ENCODE measurements at regions not wholly inside any gene's neighbourhood (a gene's known extent, or its start where the extent isn't known, plus 50 kb on each side); places are given as distances from the start of the nearest gene placed in this dataset.
"Not testable (repeated sequence)": the region's sequence is repeated elsewhere in the genome, so short reads cannot be mapped to it uniquely, and the experiment has no call there.

GRCh38 chr13:34166406-34166805 is 348.5 kb downstream of the RFC3 start:
- no peak for DNase-seq (ENCODE audit: low read depth)

- DNase-seq (ENCODE audit: low read depth) = no peak
These were observed 349.4 kb downstream of the RFC3 start for GRCh38 chr13:34167347-34167746.

- no peak for DNase-seq (ENCODE audit: low read depth)
These were observed 354.1 kb downstream of the RFC3 start for GRCh38 chr13:34172048-34172447.

GRCh38 chr13:34174671-34175145 is 356.8 kb downstream of the RFC3 start:
- DNase-seq (ENCODE audit: low read depth) = peak; percentile 51

GRCh38 chr13:34175551-34175950 is 357.6 kb downstream of the RFC3 start:
- DNase-seq (ENCODE audit: low read depth) = no peak

- DNase-seq (ENCODE audit: low read depth) = no peak
These were observed 358.7 kb downstream of the RFC3 start for GRCh38 chr13:34176633-34177032.

- DNase-seq (ENCODE audit: low read depth) = no peak
These were observed 361.5 kb downstream of the RFC3 start for GRCh38 chr13:34179481-34179880.

- DNase-seq (ENCODE audit: low read depth) = no peak
These were observed 362.0 kb downstream of the RFC3 start for GRCh38 chr13:34179927-34180326.

- DNase-seq (ENCODE audit: low read depth) = not testable (repeated sequence)
These were observed 363.3 kb downstream of the RFC3 start for GRCh38 chr13:34181256-34181655.

GRCh38 chr13:34189946-34190345 is 372.0 kb downstream of the RFC3 start:
- DNase-seq (ENCODE audit: low read depth) = no peak

GRCh38 chr13:34201050-34201913 is 383.3 kb downstream of the RFC3 start:
- peak; percentile 84 for DNase-seq (ENCODE audit: low read depth)

- DNase-seq (ENCODE audit: low read depth) = peak; percentile 64
These were observed 389.4 kb downstream of the RFC3 start for GRCh38 chr13:34207334-34207733.

- peak; percentile 19 for DNase-seq (ENCODE audit: low read depth)
These were observed 389.9 kb downstream of the RFC3 start for GRCh38 chr13:34207872-34208271.

GRCh38 chr13:34208336-34208735 is 390.4 kb downstream of the RFC3 start:
- DNase-seq (ENCODE audit: low read depth) = peak; percentile 33

GRCh38 chr13:34210341-34210740 is 392.4 kb downstream of the RFC3 start:
- DNase-seq (ENCODE audit: low read depth) = no peak

- no peak for DNase-seq (ENCODE audit: low read depth)
These were observed 396.7 kb downstream of the RFC3 start for GRCh38 chr13:34214686-34215085.

- DNase-seq (ENCODE audit: low read depth) = no peak
These were observed 398.3 kb downstream of the RFC3 start for GRCh38 chr13:34216256-34216655.

- DNase-seq (ENCODE audit: low read depth) = no peak
These were observed 399.5 kb downstream of the RFC3 start for GRCh38 chr13:34217343-34218025.

- DNase-seq (ENCODE audit: low read depth) = no peak
These were observed 406.0 kb downstream of the RFC3 start for GRCh38 chr13:34223984-34224383.

GRCh38 chr13:34224877-34225276 is 406.9 kb downstream of the RFC3 start:
- DNase-seq (ENCODE audit: low read depth) = no peak

- DNase-seq (ENCODE audit: low read depth) = no peak
These were observed 412.3 kb downstream of the RFC3 start for GRCh38 chr13:34230271-34230670.

- no peak for DNase-seq (ENCODE audit: low read depth)
These were observed 423.4 kb downstream of the RFC3 start for GRCh38 chr13:34241332-34241731.

- no peak for DNase-seq (ENCODE audit: low read depth)
These were observed 425.5 kb downstream of the RFC3 start for GRCh38 chr13:34243403-34243802.

All from GM04503 (cell line).